Naive thymus-derived CD8-positive, alpha-beta T cell (primary cell): ENCODE measurements at regions not wholly inside any gene's neighbourhood (a gene's known extent, or its start where the extent isn't known, plus 50 kb on each side); places are given as distances from the start of the nearest gene placed in this dataset.
"Not testable (repeated sequence)": the region's sequence is repeated elsewhere in the genome, so short reads cannot be mapped to it uniquely, and the experiment has no call there.

ENCODE experiments used
- ATAC-seq, 2 donors: fragments of 150-1000 bp; cut with Tn5 transposase in 1 of 2; sonication (Bioruptor Pico), chemical (Tn5 transposase) in 1 of 2; 1 replicate in 1 of 2; 2 replicates in 1 of 2; pipeline ENCODE4 v1.10.0; 2021; ENCODE audit warnings: mild to moderate bottlenecking in 2 of 2, moderate library complexity in 2 of 2
- POLR2A ChIA-PET: fragments of 350-600 bp; sonication (Branson Sonifier 250); formaldehyde crosslinking; loops from one replicate; lab custom pipeline; 2021; ENCODE audit warnings: antibody characterized with exemption; lab: Charles Lee
- DNase-seq, 10 donors: peaks; one replicate each; pipeline versions ENCODE4 v3.0.0 to v3.0.0-alpha.2; 2020 to 2022
- H3K27ac Mint-ChIP-seq, 10 donors: one replicate each; pipeline ENCODE4 v1.8.0; 2020 to 2022; ENCODE audit warnings: mild to moderate bottlenecking in 10 of 10, mixed read lengths in 10 of 10, moderate library complexity in 4 of 10, inconsistent platforms in 1 of 10
- H3K27me3 Mint-ChIP-seq, 5 donors: one replicate each; pipeline ENCODE4 v1.8.0; 2021 to 2022; ENCODE audit warnings: mixed read lengths in 5 of 5
- H3K36me3 Mint-ChIP-seq, 3 donors: one replicate each; pipeline ENCODE4 v1.8.0; 2020 to 2022; ENCODE audit warnings: mixed read lengths in 3 of 3, mild to moderate bottlenecking in 2 of 3, inconsistent platforms in 1 of 3
- H3K4me1 Mint-ChIP-seq, 4 donors: one replicate each; pipeline ENCODE4 v1.8.0; 2021 to 2022; ENCODE audit warnings: mixed read lengths in 4 of 4
- H3K4me3 Mint-ChIP-seq, 10 donors: one replicate each; pipeline ENCODE4 v1.8.0; 2020 to 2022; ENCODE audit warnings: mild to moderate bottlenecking in 10 of 10, mixed read lengths in 10 of 10, moderate library complexity in 6 of 10, inconsistent platforms in 1 of 10
- H3K9me3 Mint-ChIP-seq, 9 donors: one replicate each; pipeline ENCODE4 v1.8.0; 2020 to 2022; ENCODE audit warnings: mixed read lengths in 9 of 9, mild to moderate bottlenecking in 3 of 9, inconsistent platforms in 1 of 9, moderate library complexity in 1 of 9

DNA sequence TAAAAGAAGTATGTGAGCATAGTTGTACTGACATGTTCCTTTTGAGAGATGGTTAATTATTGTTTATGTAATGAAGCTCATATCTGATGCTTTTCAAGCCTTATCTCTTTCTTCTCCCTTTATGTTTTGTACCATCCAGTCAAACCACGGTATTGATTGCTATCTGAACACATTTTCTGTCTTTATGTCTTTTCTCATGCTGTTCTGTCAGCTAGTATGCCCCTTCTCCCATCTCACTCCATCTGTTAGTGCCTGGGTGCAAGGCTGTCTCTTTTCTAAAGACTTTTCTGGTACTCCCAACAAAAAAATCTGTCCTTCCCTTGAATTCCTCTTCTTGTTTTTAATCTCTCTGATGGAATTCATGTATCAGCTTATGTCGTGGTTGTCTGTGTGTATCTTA is 883.8 kb upstream of the IGFBP7 start:
- POLR2A ChIA-PET = no interaction called here
- ATAC-seq = no peak
- H3K27ac Mint-ChIP-seq = no peak overlapping the region

DNA sequence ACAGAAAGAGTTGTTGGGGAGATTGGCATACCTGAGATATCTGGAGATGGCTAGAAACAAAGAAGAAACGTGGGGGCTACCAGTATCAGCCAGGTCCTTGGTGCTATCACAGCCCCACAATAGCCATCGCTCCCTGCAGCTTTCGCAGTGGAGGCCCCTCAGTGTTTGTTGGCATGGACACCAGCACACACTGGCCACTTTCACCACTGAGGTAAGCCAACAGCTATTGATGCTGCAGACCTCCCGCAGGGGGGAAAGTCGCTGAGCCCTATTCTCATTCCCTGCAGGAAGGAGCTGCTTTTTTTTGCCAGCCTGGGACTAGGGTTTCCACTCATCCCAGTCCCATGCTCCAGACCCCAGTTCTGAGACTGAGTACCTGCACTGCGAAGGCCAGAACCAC is 879.2 kb upstream of the IGFBP7 start:
- H3K9me3 Mint-ChIP-seq = peaks cover 0 to 13% (median 7%) of the 10 kb centered on the region in 9 donors
- no peak for ATAC-seq
- H3K4me1 Mint-ChIP-seq = no peaks in the 10 kb centered on the region
- DNase-seq = no peak
- no peaks in the 10 kb centered on the region for H3K27me3 Mint-ChIP-seq
- H3K4me3 Mint-ChIP-seq = no peak overlapping the region
- POLR2A ChIA-PET = no interaction called here
- H3K36me3 Mint-ChIP-seq = no peaks in the 10 kb centered on the region
- H3K27ac Mint-ChIP-seq = no peak overlapping the region

More for the DNA sequence above, 883.8 kb upstream of the IGFBP7 start:
- H3K27me3 Mint-ChIP-seq = no peaks in the 10 kb centered on the region
- peaks cover 0 to 18% (median 5%) of the 10 kb centered on the region in 9 donors for H3K9me3 Mint-ChIP-seq
- no peaks in the 10 kb centered on the region for H3K4me1 Mint-ChIP-seq
- H3K36me3 Mint-ChIP-seq = no peaks in the 10 kb centered on the region
- H3K4me3 Mint-ChIP-seq = no peak overlapping the region
- no peak for DNase-seq

DNA sequence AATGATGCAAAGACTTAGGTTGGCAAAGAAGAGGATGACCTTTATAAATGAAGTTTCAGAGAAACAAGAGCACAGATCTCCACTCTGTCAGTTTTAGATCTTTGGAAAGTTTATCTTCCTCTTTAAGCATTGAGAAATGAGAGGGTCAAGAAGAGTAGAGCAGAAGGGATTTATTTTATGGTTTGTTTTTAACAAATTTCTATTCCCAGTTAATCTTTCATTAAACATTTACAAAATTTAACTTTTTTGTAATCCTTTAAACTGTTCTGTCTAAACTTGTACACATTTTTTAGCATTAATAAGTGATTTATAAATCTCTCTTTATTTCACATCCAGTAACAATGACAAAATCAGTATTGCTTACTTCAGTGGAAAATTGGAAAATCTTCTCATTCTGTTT is 875.0 kb upstream of the IGFBP7 start:
- no peak overlapping the region for H3K27ac Mint-ChIP-seq
- POLR2A ChIA-PET = no interaction called here
- DNase-seq (no peak), ATAC-seq (no peak)
- H3K27me3 Mint-ChIP-seq = no peaks in the 10 kb centered on the region
- no peaks in the 10 kb centered on the region for H3K4me1 Mint-ChIP-seq
- no peak overlapping the region for H3K4me3 Mint-ChIP-seq
- peaks cover 0 to 7% (median 1%) of the 10 kb centered on the region in 9 donors for H3K9me3 Mint-ChIP-seq
- H3K36me3 Mint-ChIP-seq = no peaks in the 10 kb centered on the region

DNA sequence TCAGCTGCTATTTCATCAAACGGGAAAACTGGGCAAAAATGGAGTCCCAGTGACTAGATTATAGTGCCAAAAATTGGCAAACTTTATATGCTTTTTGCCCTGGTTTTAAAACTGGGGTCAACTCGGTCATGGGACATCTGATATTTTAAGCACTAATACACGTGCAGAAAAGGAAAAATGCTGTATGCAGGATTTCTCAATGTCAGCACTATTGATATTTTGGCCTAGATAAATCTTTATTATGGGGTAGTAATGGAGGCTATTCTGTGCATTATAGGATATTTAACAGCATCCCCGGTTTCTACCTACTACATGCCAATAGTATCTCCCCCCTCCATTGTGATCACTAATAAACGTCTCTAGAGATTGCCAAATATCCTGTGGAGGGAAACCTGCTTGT is 870.9 kb upstream of the IGFBP7 start:
- Mint-ChIP-seq H3K9me3 (peaks cover 0 to 10% (median 0%) of the 10 kb centered on the region in 9 donors), H3K27ac (no peak overlapping the region), H3K4me3 (no peak overlapping the region), H3K4me1 (no peaks in the 10 kb centered on the region), H3K27me3 (no peaks in the 10 kb centered on the region), H3K36me3 (no peaks in the 10 kb centered on the region)
- no peak for ATAC-seq
- no peak for DNase-seq
- POLR2A ChIA-PET = no interaction called here

DNA sequence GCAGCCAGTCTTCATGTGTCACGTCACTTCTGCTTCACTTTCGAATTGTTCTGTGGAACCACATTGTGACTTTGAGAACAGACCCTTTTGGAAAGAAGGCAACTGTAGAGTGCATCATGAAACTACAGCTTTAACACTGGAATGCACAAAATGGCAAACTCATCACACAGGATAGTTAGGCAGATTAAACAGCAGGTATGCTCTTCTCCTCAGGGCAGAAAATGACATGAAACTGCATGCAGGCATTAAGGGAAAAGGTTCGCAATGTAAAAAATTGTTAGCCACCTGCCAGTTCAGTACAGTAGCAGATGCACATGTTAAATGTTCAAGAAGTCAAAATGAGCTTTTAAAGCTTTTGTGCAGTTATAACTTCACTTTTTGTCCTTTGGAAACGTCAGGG is 864.6 kb upstream of the IGFBP7 start:
- Mint-ChIP-seq H3K9me3 (peaks cover 0 to 13% (median 0%) of the 10 kb centered on the region in 9 donors), H3K4me1 (no peaks in the 10 kb centered on the region), H3K36me3 (no peaks in the 10 kb centered on the region), H3K4me3 (no peak overlapping the region), H3K27ac (no peak overlapping the region), H3K27me3 (no peaks in the 10 kb centered on the region)
- ATAC-seq (no peak), DNase-seq (no peak)
- POLR2A ChIA-PET = no interaction called here

DNA sequence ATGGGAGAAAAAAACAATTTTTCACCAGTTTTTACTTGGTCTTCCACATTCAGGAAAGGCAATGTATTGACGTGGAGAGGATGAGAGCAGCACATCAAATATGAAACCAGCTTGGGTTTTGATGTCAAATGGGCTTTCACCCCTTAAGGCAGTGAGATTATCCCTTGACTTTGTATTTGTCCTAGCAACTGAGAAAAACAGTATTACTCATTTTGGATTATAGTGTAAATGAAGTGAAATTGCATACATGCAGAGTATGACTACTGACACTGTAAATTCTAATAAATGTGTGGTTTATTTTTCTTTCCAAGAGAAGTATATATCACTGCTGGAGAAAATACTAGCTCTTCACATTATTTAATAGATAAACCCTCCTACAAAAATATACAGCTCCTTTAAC is 863.6 kb upstream of the IGFBP7 start:
- no peak for ATAC-seq
- Mint-ChIP-seq H3K36me3 (no peaks in the 10 kb centered on the region), H3K4me1 (no peaks in the 10 kb centered on the region), H3K27me3 (no peaks in the 10 kb centered on the region), H3K4me3 (no peak overlapping the region), H3K9me3 (peaks cover 0 to 3% (median 0%) of the 10 kb centered on the region in 9 donors), H3K27ac (no peak overlapping the region)
- no peak for DNase-seq
- POLR2A ChIA-PET = no interaction called here

DNA sequence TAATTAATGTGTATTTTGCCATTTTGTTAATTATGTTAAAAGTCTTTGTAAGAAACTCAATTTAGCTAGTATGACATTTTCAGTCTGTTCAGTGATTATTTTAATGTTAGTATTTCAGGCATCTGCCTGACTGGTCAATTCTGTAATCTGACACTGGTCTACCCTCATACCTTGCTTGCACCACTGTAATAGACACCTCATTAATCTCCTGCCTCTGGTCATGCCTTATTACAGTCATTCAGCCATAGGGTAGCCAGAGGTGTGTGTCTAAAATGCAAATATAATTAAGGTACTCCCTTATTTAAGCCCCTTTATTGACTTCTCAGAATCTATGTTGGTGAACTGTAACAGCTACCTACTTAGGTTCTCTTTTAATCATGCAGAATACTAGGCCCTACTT is 861.1 kb upstream of the IGFBP7 start:
- POLR2A ChIA-PET = no interaction called here
- no peak for ATAC-seq

DNA sequence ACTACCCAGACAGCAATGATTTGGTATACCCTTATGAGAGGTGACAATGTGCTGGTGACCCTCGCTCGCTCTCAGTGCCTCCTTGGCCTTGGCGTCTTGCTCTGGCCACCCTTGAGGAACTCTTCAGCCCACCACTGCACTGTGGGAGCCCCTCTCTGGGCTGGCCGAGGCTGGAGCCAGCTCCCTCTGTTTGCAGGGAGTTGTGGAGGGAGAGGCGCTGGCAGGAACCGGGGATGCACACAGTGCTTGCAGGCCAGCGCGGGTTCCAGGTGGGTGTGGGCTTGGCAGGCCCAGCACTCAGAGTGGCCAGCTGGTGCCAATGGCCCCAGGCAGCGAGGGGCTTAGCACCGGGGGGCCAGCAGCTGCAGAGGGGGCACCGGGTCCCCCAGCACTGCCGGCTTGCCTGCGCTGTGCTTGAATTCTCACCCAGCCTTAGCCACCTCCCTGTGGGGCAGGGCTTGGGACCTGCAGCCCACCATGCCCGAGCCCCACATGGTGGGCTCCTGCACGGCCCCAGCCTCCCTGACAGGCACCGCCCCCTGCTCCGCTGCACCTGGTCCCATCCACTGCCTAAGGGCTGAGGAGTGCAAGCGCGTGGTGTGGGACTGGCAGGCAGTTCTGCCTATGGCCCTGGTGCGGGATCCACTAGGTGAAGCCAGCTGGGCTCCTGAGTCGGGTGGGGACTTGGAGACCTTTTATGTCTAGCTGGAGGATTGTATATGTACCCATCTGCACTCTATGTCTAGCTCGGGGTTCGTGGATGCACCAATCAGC is 857.0 kb upstream of the IGFBP7 start:
- no peak overlapping the region for H3K4me3 Mint-ChIP-seq
- peaks cover 0 to 17% (median 6%) of the 10 kb centered on the region in 9 donors for H3K9me3 Mint-ChIP-seq
- no peak overlapping the region for H3K27ac Mint-ChIP-seq
- H3K36me3 Mint-ChIP-seq = peaks cover 0 to 7% (median 0%) of the 10 kb centered on the region in 3 donors
- DNase-seq (no peak), ATAC-seq (no peak)
- POLR2A ChIA-PET = no interaction called here
- no peaks in the 10 kb centered on the region for H3K27me3 Mint-ChIP-seq
- H3K4me1 Mint-ChIP-seq = no peaks in the 10 kb centered on the region

More for the DNA sequence above, 861.1 kb upstream of the IGFBP7 start:
- Mint-ChIP-seq H3K27ac (no peak overlapping the region), H3K9me3 (peaks cover 0 to 13% (median 4%) of the 10 kb centered on the region in 9 donors), H3K27me3 (no peaks in the 10 kb centered on the region), H3K36me3 (peaks cover 0 to 5% (median 0%) of the 10 kb centered on the region in 3 donors), H3K4me1 (no peaks in the 10 kb centered on the region), H3K4me3 (no peak overlapping the region)
- DNase-seq = no peak

DNA sequence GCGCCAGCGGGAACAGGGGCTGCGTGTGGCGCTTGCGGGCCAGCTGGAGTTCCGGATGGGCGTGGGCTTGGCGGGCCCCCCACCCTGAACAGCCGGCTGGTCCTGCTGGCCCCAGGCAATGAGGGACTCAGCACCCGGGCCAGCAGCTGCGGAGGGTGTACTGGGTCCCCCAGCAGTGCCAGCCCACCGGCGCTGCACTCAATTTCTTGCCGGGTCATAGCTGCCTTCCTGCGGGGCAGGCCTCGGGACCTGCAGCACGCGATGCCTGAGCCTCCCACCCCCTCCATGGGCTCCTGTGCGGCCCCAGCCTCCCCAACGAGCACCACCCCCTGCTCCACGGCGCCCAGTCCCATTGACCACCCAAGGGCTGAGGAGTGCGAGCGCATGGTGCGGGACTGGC is 855.2 kb upstream of the IGFBP7 start:
- ATAC-seq, H3K36me3 Mint-ChIP-seq, H3K27ac Mint-ChIP-seq, H3K4me1 Mint-ChIP-seq, H3K4me3 Mint-ChIP-seq, DNase-seq, H3K27me3 Mint-ChIP-seq, POLR2A ChIA-PET: not testable (repeated sequence)
- peaks cover 0 to 19% (median 6%) of the 10 kb centered on the region in 9 donors for H3K9me3 Mint-ChIP-seq

DNA sequence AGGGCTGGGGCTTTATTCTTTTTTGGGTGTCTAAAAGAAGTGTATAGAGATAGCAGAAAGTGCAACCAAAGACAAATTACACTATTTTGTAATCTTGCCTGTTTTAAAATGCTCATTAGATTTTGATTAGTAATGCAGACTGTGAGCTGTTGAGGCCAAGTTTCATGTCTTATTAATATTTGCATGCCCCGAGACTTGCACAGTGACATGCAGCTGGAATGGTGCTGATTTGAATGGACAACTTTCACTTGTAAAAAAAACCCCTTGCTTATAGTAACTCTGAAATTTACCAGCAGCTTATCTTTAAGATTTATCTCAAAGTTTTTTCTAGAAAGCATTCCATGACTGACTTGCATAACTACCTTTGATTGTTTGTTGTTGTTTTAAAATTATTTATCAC is 835.1 kb upstream of the IGFBP7 start:
- Mint-ChIP-seq H3K4me3 (no peak overlapping the region), H3K27ac (no peak overlapping the region), H3K9me3 (peaks cover 0 to 8% (median 4%) of the 10 kb centered on the region in 9 donors), H3K27me3 (no peaks in the 10 kb centered on the region), H3K4me1 (no peaks in the 10 kb centered on the region), H3K36me3 (no peaks in the 10 kb centered on the region)
- ATAC-seq (no peak), DNase-seq (no peak)
- POLR2A ChIA-PET = no interaction called here

DNA sequence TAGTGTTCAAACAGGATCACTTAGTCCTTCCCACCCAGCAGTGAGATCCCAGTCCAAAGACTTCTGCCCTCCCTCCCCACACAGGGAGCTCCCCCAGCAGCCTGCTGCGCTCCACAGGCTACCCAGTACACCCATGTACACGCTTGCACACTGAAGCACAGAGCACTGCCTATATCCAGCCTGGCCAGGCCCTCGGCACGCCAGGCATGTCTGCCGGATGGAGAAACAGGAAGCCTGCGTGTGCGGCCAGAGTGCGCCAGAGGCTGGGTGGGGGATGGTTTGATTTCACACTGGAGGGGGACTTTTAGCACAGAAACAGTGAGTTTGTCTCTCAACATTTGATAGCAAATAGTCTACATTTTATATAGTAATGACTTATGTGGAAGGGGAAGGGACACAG is 833.5 kb upstream of the IGFBP7 start:
- no peak for ATAC-seq
- H3K9me3 Mint-ChIP-seq = peaks cover 0 to 6% (median 3%) of the 10 kb centered on the region in 9 donors
- H3K36me3 Mint-ChIP-seq = no peaks in the 10 kb centered on the region
- H3K27me3 Mint-ChIP-seq = no peaks in the 10 kb centered on the region
- H3K4me1 Mint-ChIP-seq = no peaks in the 10 kb centered on the region
- DNase-seq = no peak
- no peak overlapping the region for H3K27ac Mint-ChIP-seq
- POLR2A ChIA-PET = no interaction called here
- H3K4me3 Mint-ChIP-seq = no peak overlapping the region

DNA sequence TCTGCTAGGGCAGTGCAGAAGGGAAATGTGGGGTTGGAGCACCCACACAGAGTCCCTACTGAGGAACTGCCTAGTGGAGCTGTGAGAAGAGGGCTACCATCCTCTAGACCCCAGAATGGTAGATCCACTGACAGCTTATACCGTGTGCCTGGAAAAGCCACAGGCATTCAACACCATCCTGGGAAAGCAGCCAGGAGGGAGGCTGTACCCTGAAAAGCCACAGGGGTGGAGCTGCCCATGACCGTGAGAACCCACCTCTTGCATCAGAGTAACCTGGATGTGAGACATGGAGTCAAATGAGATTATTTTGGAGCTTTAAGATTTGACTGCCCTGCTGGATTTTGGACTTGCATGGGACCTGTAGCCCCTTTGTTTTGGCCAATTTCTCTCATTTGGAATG is 827.1 kb upstream of the IGFBP7 start:
- peaks cover 0 to 25% (median 5%) of the 10 kb centered on the region in 9 donors for H3K9me3 Mint-ChIP-seq
- ATAC-seq, H3K4me3 Mint-ChIP-seq, H3K27me3 Mint-ChIP-seq, H3K36me3 Mint-ChIP-seq, H3K27ac Mint-ChIP-seq, H3K4me1 Mint-ChIP-seq, POLR2A ChIA-PET, DNase-seq: not testable (repeated sequence)

DNA sequence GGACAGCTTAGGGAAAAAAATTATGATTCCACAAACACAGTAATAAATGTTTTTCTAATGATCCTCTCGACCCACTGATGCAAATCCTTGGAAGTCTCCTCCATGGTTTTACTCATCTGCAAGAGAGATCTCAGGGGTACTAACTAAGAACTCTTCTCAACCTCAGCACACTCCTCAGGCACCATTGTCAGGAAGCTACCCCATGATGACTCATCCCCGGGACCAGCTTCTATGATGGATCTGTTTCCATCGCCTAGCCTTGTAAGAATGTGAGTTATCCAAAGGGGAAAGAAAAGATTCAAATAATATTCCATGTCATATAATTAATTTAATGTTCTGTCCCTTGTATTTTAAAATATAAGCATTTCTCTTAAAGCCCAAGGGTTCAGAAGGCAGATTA is 816.1 kb upstream of the IGFBP7 start:
- ATAC-seq (no peak), DNase-seq (no peak)
- H3K36me3 Mint-ChIP-seq = no peaks in the 10 kb centered on the region
- POLR2A ChIA-PET = no interaction called here
- no peaks in the 10 kb centered on the region for H3K4me1 Mint-ChIP-seq
- no peaks in the 10 kb centered on the region for H3K27me3 Mint-ChIP-seq
- H3K27ac Mint-ChIP-seq = no peak overlapping the region
- H3K4me3 Mint-ChIP-seq = no peak overlapping the region
- peaks cover 0 to 24% (median 7%) of the 10 kb centered on the region in 9 donors for H3K9me3 Mint-ChIP-seq

DNA sequence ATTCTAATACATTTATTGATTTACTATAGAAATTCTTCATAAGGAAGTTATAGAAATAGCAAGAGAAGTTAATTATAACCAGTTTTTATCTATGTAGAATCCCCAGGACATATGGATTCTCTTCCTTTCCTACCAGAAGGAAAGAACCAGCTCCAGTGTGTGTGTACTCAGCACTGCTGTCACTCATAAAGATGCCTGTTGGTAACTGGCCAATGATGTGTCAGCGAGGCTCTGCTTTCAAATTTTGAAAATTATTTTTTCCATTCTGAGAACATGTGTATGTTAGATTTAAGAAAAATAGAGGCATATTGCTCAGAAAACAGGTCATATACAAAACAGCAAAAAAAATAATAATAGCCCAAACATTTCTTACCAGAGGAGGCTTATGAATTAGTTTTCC is 814.8 kb upstream of the IGFBP7 start:
- peaks cover 0 to 11% (median 7%) of the 10 kb centered on the region in 9 donors for H3K9me3 Mint-ChIP-seq
- no peak overlapping the region for H3K27ac Mint-ChIP-seq
- ATAC-seq = no peak
- no peak overlapping the region for H3K4me3 Mint-ChIP-seq
- no peak for DNase-seq
- no peaks in the 10 kb centered on the region for H3K36me3 Mint-ChIP-seq
- no peaks in the 10 kb centered on the region for H3K4me1 Mint-ChIP-seq
- H3K27me3 Mint-ChIP-seq = no peaks in the 10 kb centered on the region
- POLR2A ChIA-PET = no interaction called here
